Astrocyte (in vitro differentiated cells and primary cell): ENCODE measurements at regions not wholly inside any gene's neighbourhood (a gene's known extent, or its start where the extent isn't known, plus 50 kb on each side); places are given as distances from the start of the nearest gene placed in this dataset.

ENCODE experiments used
- EZH2 ChIP-seq: IDR thresholded peaks from 2 replicates; pipeline ENCODE4 v1.6.1; 2012; ENCODE audit warnings: mild to moderate bottlenecking, low read length, inconsistent platforms; ENCODE audit not compliant: insufficient read depth
- TF ChIP-seq, protein P1 (sequence below): IDR thresholded peaks from 2 replicates; pipeline ENCODE4 v1.5.1; 2011; ENCODE audit warnings: low read depth, mild to moderate bottlenecking, inconsistent platforms, low read length, moderate library complexity; ENCODE audit not compliant: insufficient read depth

DNA sequence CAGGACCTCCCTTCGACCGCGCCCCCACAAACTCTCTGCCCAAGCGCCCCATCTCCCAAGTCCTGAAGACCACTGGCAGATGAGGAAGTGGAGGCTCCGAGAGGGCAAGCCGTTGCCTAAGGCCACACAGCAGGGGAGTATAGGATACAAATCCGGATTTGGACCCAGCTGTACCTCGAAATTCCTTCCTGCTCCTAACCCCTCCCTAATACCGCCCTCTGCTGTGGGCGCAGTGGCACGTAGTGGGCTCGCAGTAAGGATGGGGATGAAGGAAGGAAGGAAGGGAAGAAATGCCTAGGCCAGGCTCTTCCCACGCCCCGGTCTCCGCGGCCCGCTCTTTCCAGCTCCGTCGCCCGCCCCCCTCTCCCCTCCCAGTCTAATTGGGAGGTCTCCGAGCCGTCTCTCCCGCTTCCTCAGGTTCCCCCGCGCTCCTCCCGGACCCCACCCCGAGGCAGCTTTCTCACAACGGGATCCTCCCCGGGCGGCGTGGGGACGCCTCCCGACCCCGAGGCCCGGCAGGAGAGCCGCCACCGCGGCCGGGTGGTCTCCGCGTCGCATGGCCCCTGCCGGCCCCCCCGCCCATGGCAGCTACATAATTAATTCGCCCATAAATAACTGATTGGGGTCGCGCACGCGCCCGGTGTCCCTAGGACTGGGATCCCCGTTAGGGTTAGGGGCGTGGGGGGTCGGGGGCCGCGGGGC is 138.9 kb downstream of the C9orf50 start:
- TF ChIP-seq, protein P1, sequence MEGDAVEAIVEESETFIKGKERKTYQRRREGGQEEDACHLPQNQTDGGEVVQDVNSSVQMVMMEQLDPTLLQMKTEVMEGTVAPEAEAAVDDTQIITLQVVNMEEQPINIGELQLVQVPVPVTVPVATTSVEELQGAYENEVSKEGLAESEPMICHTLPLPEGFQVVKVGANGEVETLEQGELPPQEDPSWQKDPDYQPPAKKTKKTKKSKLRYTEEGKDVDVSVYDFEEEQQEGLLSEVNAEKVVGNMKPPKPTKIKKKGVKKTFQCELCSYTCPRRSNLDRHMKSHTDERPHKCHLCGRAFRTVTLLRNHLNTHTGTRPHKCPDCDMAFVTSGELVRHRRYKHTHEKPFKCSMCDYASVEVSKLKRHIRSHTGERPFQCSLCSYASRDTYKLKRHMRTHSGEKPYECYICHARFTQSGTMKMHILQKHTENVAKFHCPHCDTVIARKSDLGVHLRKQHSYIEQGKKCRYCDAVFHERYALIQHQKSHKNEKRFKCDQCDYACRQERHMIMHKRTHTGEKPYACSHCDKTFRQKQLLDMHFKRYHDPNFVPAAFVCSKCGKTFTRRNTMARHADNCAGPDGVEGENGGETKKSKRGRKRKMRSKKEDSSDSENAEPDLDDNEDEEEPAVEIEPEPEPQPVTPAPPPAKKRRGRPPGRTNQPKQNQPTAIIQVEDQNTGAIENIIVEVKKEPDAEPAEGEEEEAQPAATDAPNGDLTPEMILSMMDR: no peak
- TF ChIP-seq EZH2: no peak
